WTC11 (cell line): ENCODE measurements at regions not wholly inside any gene's neighbourhood (a gene's known extent, or its start where the extent isn't known, plus 50 kb on each side); places are given as distances from the start of the nearest gene placed in this dataset.
"Not testable (repeated sequence)": the region's sequence is repeated elsewhere in the genome, so short reads cannot be mapped to it uniquely, and the experiment has no call there.

Experiments
- CREM ChIP-seq: sonication (generic); formaldehyde crosslinking; IDR thresholded peaks from 2 replicates; pipeline ENCODE4 v1.8.1; 2022; ENCODE audit warnings: mild to moderate bottlenecking, missing genetic modification reagents, moderate library complexity
- JUN ChIP-seq: sonication (generic); formaldehyde crosslinking; IDR thresholded peaks from 2 replicates; pipeline ENCODE4 v1.8.0; 2023; ENCODE audit warnings: mild to moderate bottlenecking, missing genetic modification reagents
- RELA ChIP-seq: sonication (generic); formaldehyde crosslinking; IDR thresholded peaks from 2 replicates; pipeline ENCODE4 v1.8.1; 2022; ENCODE audit warnings: missing genetic modification reagents, mild to moderate bottlenecking, borderline replicate concordance
- TEAD1 ChIP-seq: sonication (generic); formaldehyde crosslinking; IDR thresholded peaks from 2 replicates; pipeline ENCODE4 v1.8.0; 2022; ENCODE audit warnings: mild to moderate bottlenecking, missing genetic modification reagents
- ZNF121 ChIP-seq: sonication (generic); formaldehyde crosslinking; IDR thresholded peaks from 2 replicates; pipeline ENCODE4 v1.8.0; 2023; ENCODE audit warnings: missing genetic modification reagents
- TF ChIP-seq, protein P1 (sequence below): sonication (generic); formaldehyde crosslinking; IDR thresholded peaks from 2 replicates; pipeline ENCODE4 v1.8.1; 2023; ENCODE audit warnings: mild to moderate bottlenecking, missing genetic modification reagents, moderate library complexity
- TF ChIP-seq, protein P2 (sequence below): sonication (generic); formaldehyde crosslinking; conservative IDR thresholded peaks from 2 replicates; pipeline ENCODE4 v1.8.1; 2022; ENCODE audit warnings: mild to moderate bottlenecking, missing genetic modification reagents
- TF ChIP-seq, protein P3 (sequence below): fragments of 200-600 bp; IDR thresholded peaks from 2 replicates; pipeline ENCODE4 v1.8.0; 2022; ENCODE audit warnings: antibody characterized with exemption
- TF ChIP-seq, protein P4 (sequence below): sonication (generic); formaldehyde crosslinking; IDR thresholded peaks from 2 replicates; pipeline ENCODE4 v1.8.0; 2022; ENCODE audit warnings: mild to moderate bottlenecking, missing genetic modification reagents
- TF ChIP-seq, protein P5 (sequence below): sonication (generic); formaldehyde crosslinking; IDR thresholded peaks from 2 replicates; pipeline ENCODE4 v1.8.1; 2022; ENCODE audit warnings: low read depth, missing genetic modification reagents, borderline replicate concordance
- TF ChIP-seq, protein P6 (sequence below): sonication (generic); formaldehyde crosslinking; IDR thresholded peaks from 2 replicates; pipeline ENCODE4 v1.8.0; 2022; ENCODE audit warnings: mild to moderate bottlenecking, missing genetic modification reagents
- TF ChIP-seq, protein P7 (sequence below): sonication (generic); formaldehyde crosslinking; conservative IDR thresholded peaks from 2 replicates; pipeline ENCODE4 v1.8.1; 2023; ENCODE audit warnings: mild to moderate bottlenecking, low read depth, missing genetic modification reagents, moderate library complexity

DNA sequence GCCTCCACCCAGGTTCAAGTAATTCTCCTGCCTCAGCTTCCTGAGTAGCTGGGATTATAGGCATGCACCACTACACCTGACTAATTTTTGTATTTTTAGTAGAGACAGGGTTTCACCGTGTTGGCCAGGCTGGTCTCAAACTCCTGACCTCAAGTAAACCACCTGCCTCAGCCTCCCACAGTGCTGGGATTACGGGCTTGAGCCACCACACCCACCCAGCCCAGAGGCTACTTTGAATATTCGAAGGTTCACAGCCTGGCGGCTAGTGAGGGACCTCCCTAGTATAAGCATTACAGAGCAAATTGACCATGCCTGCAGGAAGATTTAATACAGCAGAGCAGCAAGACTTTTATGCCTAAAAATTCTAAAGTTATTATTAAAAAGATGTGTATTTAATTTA is 86.6 kb downstream of the SEPTIN7 start:
- TF ChIP-seq, protein P1, sequence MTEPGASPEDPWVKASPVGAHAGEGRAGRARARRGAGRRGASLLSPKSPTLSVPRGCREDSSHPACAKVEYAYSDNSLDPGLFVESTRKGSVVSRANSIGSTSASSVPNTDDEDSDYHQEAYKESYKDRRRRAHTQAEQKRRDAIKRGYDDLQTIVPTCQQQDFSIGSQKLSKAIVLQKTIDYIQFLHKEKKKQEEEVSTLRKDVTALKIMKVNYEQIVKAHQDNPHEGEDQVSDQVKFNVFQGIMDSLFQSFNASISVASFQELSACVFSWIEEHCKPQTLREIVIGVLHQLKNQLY (CRISPR knock-in tag): not testable (repeated sequence)
- TF ChIP-seq, protein P2, sequence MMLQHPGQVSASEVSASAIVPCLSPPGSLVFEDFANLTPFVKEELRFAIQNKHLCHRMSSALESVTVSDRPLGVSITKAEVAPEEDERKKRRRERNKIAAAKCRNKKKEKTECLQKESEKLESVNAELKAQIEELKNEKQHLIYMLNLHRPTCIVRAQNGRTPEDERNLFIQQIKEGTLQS (CRISPR knock-in tag): not testable (repeated sequence)
- TF ChIP-seq, protein P3, sequence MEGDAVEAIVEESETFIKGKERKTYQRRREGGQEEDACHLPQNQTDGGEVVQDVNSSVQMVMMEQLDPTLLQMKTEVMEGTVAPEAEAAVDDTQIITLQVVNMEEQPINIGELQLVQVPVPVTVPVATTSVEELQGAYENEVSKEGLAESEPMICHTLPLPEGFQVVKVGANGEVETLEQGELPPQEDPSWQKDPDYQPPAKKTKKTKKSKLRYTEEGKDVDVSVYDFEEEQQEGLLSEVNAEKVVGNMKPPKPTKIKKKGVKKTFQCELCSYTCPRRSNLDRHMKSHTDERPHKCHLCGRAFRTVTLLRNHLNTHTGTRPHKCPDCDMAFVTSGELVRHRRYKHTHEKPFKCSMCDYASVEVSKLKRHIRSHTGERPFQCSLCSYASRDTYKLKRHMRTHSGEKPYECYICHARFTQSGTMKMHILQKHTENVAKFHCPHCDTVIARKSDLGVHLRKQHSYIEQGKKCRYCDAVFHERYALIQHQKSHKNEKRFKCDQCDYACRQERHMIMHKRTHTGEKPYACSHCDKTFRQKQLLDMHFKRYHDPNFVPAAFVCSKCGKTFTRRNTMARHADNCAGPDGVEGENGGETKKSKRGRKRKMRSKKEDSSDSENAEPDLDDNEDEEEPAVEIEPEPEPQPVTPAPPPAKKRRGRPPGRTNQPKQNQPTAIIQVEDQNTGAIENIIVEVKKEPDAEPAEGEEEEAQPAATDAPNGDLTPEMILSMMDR: not testable (repeated sequence)
- TF ChIP-seq CREM (CRISPR knock-in tag); JUN; TEAD1; RELA; ZNF121 (CRISPR knock-in tag): not testable (repeated sequence)
- TF ChIP-seq, protein P4, sequence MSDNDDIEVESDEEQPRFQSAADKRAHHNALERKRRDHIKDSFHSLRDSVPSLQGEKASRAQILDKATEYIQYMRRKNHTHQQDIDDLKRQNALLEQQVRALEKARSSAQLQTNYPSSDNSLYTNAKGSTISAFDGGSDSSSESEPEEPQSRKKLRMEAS: not testable (repeated sequence)
- TF ChIP-seq, protein P5, sequence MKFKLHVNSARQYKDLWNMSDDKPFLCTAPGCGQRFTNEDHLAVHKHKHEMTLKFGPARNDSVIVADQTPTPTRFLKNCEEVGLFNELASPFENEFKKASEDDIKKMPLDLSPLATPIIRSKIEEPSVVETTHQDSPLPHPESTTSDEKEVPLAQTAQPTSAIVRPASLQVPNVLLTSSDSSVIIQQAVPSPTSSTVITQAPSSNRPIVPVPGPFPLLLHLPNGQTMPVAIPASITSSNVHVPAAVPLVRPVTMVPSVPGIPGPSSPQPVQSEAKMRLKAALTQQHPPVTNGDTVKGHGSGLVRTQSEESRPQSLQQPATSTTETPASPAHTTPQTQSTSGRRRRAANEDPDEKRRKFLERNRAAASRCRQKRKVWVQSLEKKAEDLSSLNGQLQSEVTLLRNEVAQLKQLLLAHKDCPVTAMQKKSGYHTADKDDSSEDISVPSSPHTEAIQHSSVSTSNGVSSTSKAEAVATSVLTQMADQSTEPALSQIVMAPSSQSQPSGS: not testable (repeated sequence)
- TF ChIP-seq, protein P6, sequence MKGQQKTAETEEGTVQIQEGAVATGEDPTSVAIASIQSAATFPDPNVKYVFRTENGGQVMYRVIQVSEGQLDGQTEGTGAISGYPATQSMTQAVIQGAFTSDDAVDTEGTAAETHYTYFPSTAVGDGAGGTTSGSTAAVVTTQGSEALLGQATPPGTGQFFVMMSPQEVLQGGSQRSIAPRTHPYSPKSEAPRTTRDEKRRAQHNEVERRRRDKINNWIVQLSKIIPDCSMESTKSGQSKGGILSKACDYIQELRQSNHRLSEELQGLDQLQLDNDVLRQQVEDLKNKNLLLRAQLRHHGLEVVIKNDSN (CRISPR knock-in tag): not testable (repeated sequence)
- TF ChIP-seq, protein P7, sequence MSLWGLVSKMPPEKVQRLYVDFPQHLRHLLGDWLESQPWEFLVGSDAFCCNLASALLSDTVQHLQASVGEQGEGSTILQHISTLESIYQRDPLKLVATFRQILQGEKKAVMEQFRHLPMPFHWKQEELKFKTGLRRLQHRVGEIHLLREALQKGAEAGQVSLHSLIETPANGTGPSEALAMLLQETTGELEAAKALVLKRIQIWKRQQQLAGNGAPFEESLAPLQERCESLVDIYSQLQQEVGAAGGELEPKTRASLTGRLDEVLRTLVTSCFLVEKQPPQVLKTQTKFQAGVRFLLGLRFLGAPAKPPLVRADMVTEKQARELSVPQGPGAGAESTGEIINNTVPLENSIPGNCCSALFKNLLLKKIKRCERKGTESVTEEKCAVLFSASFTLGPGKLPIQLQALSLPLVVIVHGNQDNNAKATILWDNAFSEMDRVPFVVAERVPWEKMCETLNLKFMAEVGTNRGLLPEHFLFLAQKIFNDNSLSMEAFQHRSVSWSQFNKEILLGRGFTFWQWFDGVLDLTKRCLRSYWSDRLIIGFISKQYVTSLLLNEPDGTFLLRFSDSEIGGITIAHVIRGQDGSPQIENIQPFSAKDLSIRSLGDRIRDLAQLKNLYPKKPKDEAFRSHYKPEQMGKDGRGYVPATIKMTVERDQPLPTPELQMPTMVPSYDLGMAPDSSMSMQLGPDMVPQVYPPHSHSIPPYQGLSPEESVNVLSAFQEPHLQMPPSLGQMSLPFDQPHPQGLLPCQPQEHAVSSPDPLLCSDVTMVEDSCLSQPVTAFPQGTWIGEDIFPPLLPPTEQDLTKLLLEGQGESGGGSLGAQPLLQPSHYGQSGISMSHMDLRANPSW: not testable (repeated sequence)
